ENCODE measurements at regions not wholly inside any gene's neighbourhood (a gene's known extent, or its start where the extent isn't known, plus 50 kb on each side); places are given as distances from the start of the nearest gene placed in this dataset.

- TF ChIP-seq CTCF (IDR thresholded peaks at IDR 0.05) (no peak), POLR2A (IDR thresholded peaks at IDR 0.05) (no peak)
These were observed 55.9 kb upstream of the SRRM4 start for GRCh38 chr12:118925407-118925806.
